GM06990 (cell line): ENCODE measurements at regions not wholly inside any gene's neighbourhood (a gene's known extent, or its start where the extent isn't known, plus 50 kb on each side); places are given as distances from the start of the nearest gene placed in this dataset.
"Not testable (repeated sequence)": the region's sequence is repeated elsewhere in the genome, so short reads cannot be mapped to it uniquely, and the experiment has no call there.

Experiments
- DNase-seq: peaks from one replicate; pipeline ENCODE4 v3.0.0-alpha.2; 2011; ENCODE audit not compliant: insufficient read length; ENCODE audit errors: extremely low read depth
- H3K27me3 ChIP-seq: replicated peaks from 2 replicates; pipeline ENCODE4 v1.6.0; 2011; ENCODE audit warnings: low read length; ENCODE audit not compliant: control insufficient read depth, insufficient read depth
- H3K36me3 ChIP-seq: 2 replicates; pipeline ENCODE4 v1.5.1; 2011; ENCODE audit warnings: low read length; ENCODE audit not compliant: control insufficient read depth, insufficient read depth
- H3K4me3 ChIP-seq: replicated peaks from 2 replicates; pipeline ENCODE4 v1.5.1; 2011; ENCODE audit warnings: low read depth, mild to moderate bottlenecking, control low read depth, low read length
- CTCF ChIP-seq: IDR thresholded peaks from 2 replicates; pipeline ENCODE4 v1.5.1; 2011; ENCODE audit warnings: low read length, control low read depth, mild to moderate bottlenecking, inconsistent platforms; ENCODE audit not compliant: insufficient read depth, poor library complexity, severe bottlenecking

DNA sequence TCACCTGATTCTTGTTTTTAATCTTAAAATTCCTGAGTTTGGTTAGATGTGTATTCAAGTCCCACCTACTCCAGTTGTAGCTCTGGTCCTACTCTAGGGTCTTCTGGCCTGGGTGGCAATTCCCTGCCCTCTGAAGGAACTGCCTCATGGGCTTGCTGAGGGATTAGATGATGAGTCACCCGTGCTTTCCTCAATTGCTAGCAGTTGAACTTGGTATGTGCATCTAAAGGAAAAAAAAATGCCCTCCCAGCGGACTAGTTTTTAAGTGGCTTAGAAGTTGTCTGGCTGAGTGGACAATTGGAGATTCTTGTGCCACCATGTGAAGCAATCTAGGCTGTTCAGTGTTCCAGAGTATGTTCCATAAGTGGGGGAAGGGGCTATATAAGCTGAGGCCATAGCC lies 127.0 kb downstream of the CCNG2 start:
- no peak for DNase-seq
- H3K36me3 ChIP-seq: no peaks in the 10 kb centered on the region
- H3K27me3 ChIP-seq: no peaks in the 10 kb centered on the region; the same call in 1 of the 2 replicates
- H3K4me3 ChIP-seq: no peak overlapping the region
- TF ChIP-seq CTCF: no peak

GRCh38 chr4:77286906-77287305 lies 129.9 kb downstream of the CCNG2 start:
- Histone ChIP-seq H3K4me3 (no peak overlapping the region), H3K27me3 (no peaks in the 10 kb centered on the region; the same call in 1 of the 2 replicates), H3K36me3 (no peaks in the 10 kb centered on the region)
- no peak for TF ChIP-seq CTCF
- DNase-seq: no peak

- H3K36me3 ChIP-seq: no peaks in the 10 kb centered on the region
- H3K4me3 ChIP-seq: no peak overlapping the region
- no peak for DNase-seq
- H3K27me3 ChIP-seq: no peaks in the 10 kb centered on the region
- TF ChIP-seq CTCF: no peak
These were observed 136.4 kb downstream of the CCNG2 start for GRCh38 chr4:77293426-77293825.

GRCh38 chr4:77300996-77301395 lies 144.0 kb downstream of the CCNG2 start:
- H3K4me3 ChIP-seq, H3K27me3 ChIP-seq, DNase-seq, H3K36me3 ChIP-seq: not testable (repeated sequence)

DNA sequence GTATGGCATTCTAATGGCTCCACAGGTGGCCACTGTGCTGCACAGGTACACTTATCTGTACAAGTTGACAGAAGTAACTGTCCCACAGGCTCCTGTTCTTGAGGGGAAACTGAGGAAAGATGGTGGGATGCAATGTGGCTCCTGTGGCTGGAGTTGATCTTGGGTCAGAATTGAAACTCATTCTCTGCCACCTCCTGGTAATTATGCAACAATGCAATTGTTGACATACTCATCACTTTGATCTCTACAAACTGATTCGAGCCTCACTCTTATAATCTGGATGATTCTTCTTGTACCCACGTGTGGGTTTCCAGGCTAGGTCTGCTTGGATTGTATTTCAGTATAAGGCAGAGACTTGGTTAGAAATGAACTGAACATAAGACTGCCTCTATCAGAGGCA lies 148.8 kb downstream of the CCNG2 start:
- Histone ChIP-seq H3K27me3 (no peaks in the 10 kb centered on the region; the same call in 1 of the 2 replicates), H3K4me3 (no peak overlapping the region), H3K36me3 (no peaks in the 10 kb centered on the region)
- no peak for TF ChIP-seq CTCF
- no peak for DNase-seq

- DNase-seq: no peak
- no peak overlapping the region for H3K4me3 ChIP-seq
- H3K27me3 ChIP-seq: no peaks in the 10 kb centered on the region; the same call in none of the 2 replicates
These were observed 149.5 kb downstream of the CCNG2 start for GRCh38 chr4:77306496-77306895.

More at GRCh38 chr4:77306496-77306895, 149.5 kb downstream of the CCNG2 start:
- no peak for TF ChIP-seq CTCF
- H3K36me3 ChIP-seq: no peaks in the 10 kb centered on the region
